Upper lobe of left lung (tissue), 6 donors: ENCODE measurements at regions not wholly inside any gene's neighbourhood (a gene's known extent, or its start where the extent isn't known, plus 50 kb on each side); places are given as distances from the start of the nearest gene placed in this dataset.

ENCODE experiments used
- ATAC-seq, 2 donors: fragments of 200-7000 bp; cut with Tn5 transposase; one replicate each; pipeline ENCODE4 v1.9.1; 2022; ENCODE audit warnings: mild to moderate bottlenecking in 2 of 2, moderate library complexity in 2 of 2; ENCODE audit not compliant: low FRiP score in 2 of 2
- DNase-seq, 2 donors: peaks; one replicate each; pipeline ENCODE4 v3.0.0-alpha.2; 2019 to 2020
- H3K27ac ChIP-seq, 4 donors: fragments of 200-600 bp; sonication (generic); one replicate each; pipeline ENCODE4 v1.5.1; 2016 to 2019
- H3K27me3 ChIP-seq, 4 donors: fragments of 200-600 bp; sonication (generic); one replicate each; pipeline ENCODE4 v1.5.1; 2017 to 2019
- H3K36me3 ChIP-seq, 4 donors: fragments of 200-600 bp; sonication (generic); one replicate each; pipeline ENCODE4 v1.5.1; 2016 to 2019
- H3K4me1 ChIP-seq, 4 donors: fragments of 200-600 bp; sonication (generic); one replicate each; pipeline ENCODE4 v1.5.1; 2018 to 2019
- H3K4me3 ChIP-seq, 4 donors: fragments of 200-600 bp; sonication (generic); one replicate each; pipeline ENCODE4 v1.5.1; 2017 to 2019; ENCODE audit warnings: mild to moderate bottlenecking in 2 of 4, moderate library complexity in 1 of 4
- H3K9me3 ChIP-seq, 4 donors: fragments of 200-600 bp; sonication (generic); one replicate each; pipeline ENCODE4 v1.5.1; 2018 to 2019
- EP300 ChIP-seq, 4 donors: sonication (generic); formaldehyde crosslinking; IDR thresholded peaks; one replicate each; pipeline ENCODE4 v1.5.1; 2017; ENCODE audit warnings: antibody characterized with exemption in 4 of 4, control low read depth in 2 of 4
- POLR2A ChIP-seq, 4 donors: fragments of 450-650 bp; IDR thresholded peaks; one replicate each; pipeline ENCODE4 v1.5.1; 2016 to 2017; ENCODE audit warnings: antibody characterized with exemption in 4 of 4, mild to moderate bottlenecking in 2 of 4
- POLR2AphosphoS5 ChIP-seq, 2 donors: sonication (generic); formaldehyde crosslinking; IDR thresholded peaks; one replicate each; pipeline ENCODE4 v1.5.1; 2017; ENCODE audit warnings: antibody characterized with exemption in 2 of 2
- WGBS, 2 donors: methylation state at CpG; one replicate each; pipeline ENCODE4 v1.1.5; 2017 to 2018; 5-methylcytosine and 5-hydroxymethylcytosine counted together
- TF ChIP-seq, protein P1 (sequence below), 6 experiments: fragments of 450-650 bp in 4 of 6; fragments of 200-600 bp in 2 of 6; sonication (generic) in 2 of 6; IDR thresholded peaks; one replicate each; pipeline ENCODE4 v1.5.1; 2016 to 2019; ENCODE audit warnings: antibody characterized with exemption in 6 of 6
- donor health status: DM: no; HTN: no; CAD: no; lungs with moderate emphysema.
- donor health status: DM: no; HTN: yes; CAD: no; lungs with severe emphysema.

DNA sequence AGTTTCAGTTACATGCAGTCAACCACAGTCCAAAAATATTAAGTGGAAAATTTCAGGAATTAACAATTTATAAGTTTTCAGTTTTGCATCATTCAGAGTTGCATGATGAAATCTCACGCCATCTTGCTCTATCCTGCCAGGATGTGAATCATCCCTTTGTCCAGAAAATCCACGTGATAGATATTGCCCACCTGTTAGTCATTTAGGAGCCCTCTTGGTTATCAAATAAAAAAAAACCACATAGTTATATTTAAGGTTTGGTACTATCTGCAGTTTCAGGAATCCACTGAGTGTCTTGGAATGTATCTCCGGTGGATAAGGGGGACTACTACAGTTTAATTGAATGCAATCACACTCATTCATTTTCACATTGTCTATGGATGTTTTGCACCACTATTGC lies 1249.0 kb upstream of the CITED2 start:
- no peak for ATAC-seq
- no peak for DNase-seq
- Histone ChIP-seq H3K36me3 (no peaks in the 10 kb centered on the region), H3K9me3 (peaks cover 2 to 10% (median 6%) of the 10 kb centered on the region in 4 donors), H3K27me3 (no peaks in the 10 kb centered on the region), H3K27ac (no peak overlapping the region), H3K4me3 (no peak overlapping the region), H3K4me1 (no peaks in the 10 kb centered on the region)
- 61 to 66% methylated on average over 3 of the region's 3 CpGs for WGBS, 2 donors
- no peak for TF ChIP-seq EP300 (IDR thresholded peaks at IDR 0.05)
- TF ChIP-seq POLR2AphosphoS5 (IDR thresholded peaks at IDR 0.05): no peak
- TF ChIP-seq, protein P1, sequence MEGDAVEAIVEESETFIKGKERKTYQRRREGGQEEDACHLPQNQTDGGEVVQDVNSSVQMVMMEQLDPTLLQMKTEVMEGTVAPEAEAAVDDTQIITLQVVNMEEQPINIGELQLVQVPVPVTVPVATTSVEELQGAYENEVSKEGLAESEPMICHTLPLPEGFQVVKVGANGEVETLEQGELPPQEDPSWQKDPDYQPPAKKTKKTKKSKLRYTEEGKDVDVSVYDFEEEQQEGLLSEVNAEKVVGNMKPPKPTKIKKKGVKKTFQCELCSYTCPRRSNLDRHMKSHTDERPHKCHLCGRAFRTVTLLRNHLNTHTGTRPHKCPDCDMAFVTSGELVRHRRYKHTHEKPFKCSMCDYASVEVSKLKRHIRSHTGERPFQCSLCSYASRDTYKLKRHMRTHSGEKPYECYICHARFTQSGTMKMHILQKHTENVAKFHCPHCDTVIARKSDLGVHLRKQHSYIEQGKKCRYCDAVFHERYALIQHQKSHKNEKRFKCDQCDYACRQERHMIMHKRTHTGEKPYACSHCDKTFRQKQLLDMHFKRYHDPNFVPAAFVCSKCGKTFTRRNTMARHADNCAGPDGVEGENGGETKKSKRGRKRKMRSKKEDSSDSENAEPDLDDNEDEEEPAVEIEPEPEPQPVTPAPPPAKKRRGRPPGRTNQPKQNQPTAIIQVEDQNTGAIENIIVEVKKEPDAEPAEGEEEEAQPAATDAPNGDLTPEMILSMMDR (IDR thresholded peaks at IDR 0.05): no peak
- TF ChIP-seq POLR2A (IDR thresholded peaks at IDR 0.05): no peak

- Histone ChIP-seq H3K27ac (no peak overlapping the region), H3K27me3 (no peaks in the 10 kb centered on the region), H3K4me1 (no peaks in the 10 kb centered on the region), H3K36me3 (no peaks in the 10 kb centered on the region), H3K9me3 (no peaks in the 10 kb centered on the region), H3K4me3 (no peak overlapping the region)
- ATAC-seq (no peak), DNase-seq (no peak)
- 81 to 100% methylated on average over 1 of the region's 1 CpG for WGBS, 2 donors
- no peak for TF ChIP-seq POLR2A (IDR thresholded peaks at IDR 0.05)
- no peak for TF ChIP-seq EP300 (IDR thresholded peaks at IDR 0.05)
- TF ChIP-seq, protein P1 (IDR thresholded peaks at IDR 0.05): no peak
- TF ChIP-seq POLR2AphosphoS5 (IDR thresholded peaks at IDR 0.05): no peak
These were observed 1246.0 kb upstream of the CITED2 start for GRCh38 chr6:140620496-140620895.

DNA sequence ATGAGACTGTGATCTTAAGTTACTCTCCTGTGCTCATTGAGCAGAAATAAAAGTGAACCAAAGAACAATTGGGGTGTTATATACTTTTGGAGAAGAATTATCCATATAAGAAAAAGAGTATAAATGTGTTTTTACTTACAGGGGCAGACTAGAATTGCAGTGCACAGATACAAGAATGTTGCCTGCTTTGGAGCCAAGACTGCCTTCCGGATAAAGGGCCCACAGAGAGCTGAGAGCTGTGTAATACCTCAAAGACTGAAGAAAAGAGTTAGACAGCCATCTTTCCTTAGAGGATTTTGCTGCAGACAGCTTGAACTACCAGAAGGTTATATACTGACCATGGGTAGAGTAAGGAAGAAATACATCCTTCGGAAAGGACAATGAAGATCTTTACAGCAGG lies 1235.5 kb upstream of the CITED2 start:
- TF ChIP-seq, protein P1 (IDR thresholded peaks at IDR 0.05): no peak
- TF ChIP-seq POLR2A (IDR thresholded peaks at IDR 0.05) (no peak), POLR2AphosphoS5 (IDR thresholded peaks at IDR 0.05) (no peak), EP300 (IDR thresholded peaks at IDR 0.05) (no peak)
- Histone ChIP-seq H3K4me3 (no peak overlapping the region), H3K27ac (no peak overlapping the region), H3K27me3 (no peaks in the 10 kb centered on the region), H3K36me3 (no peaks in the 10 kb centered on the region), H3K9me3 (no peaks in the 10 kb centered on the region), H3K4me1 (no peaks in the 10 kb centered on the region)
- ATAC-seq (no peak), DNase-seq (no peak)
- WGBS, 2 donors: 78 to 84% methylated on average over 2 of the region's 2 CpGs

- WGBS, 2 donors: 67 to 80% methylated on average over 3 of the region's 3 CpGs
- Histone ChIP-seq H3K9me3 (no peaks in the 10 kb centered on the region), H3K4me1 (no peaks in the 10 kb centered on the region), H3K4me3 (no peak overlapping the region), H3K27me3 (no peaks in the 10 kb centered on the region), H3K27ac (no peak overlapping the region), H3K36me3 (no peaks in the 10 kb centered on the region)
- no peak for ATAC-seq
- no peak for DNase-seq
- TF ChIP-seq EP300 (IDR thresholded peaks at IDR 0.05) (no peak), POLR2A (IDR thresholded peaks at IDR 0.05) (no peak)
These were observed 1234.9 kb upstream of the CITED2 start for GRCh38 chr6:140609321-140609720.

GRCh38 chr6:140604786-140605185 lies 1230.3 kb upstream of the CITED2 start:
- H3K27me3 ChIP-seq: no peaks in the 10 kb centered on the region
- no peaks in the 10 kb centered on the region for H3K4me1 ChIP-seq
- no peak overlapping the region for H3K4me3 ChIP-seq
- H3K36me3 ChIP-seq: no peaks in the 10 kb centered on the region
- DNase-seq (no peak), ATAC-seq (no peak)
- 82% methylated on average over 3 of the region's 3 CpGs for WGBS, 2 donors
- H3K27ac ChIP-seq: no peak overlapping the region
- TF ChIP-seq EP300 (IDR thresholded peaks at IDR 0.05) (no peak), POLR2A (IDR thresholded peaks at IDR 0.05) (no peak), POLR2AphosphoS5 (IDR thresholded peaks at IDR 0.05) (no peak)
- H3K9me3 ChIP-seq: no peaks in the 10 kb centered on the region

DNA sequence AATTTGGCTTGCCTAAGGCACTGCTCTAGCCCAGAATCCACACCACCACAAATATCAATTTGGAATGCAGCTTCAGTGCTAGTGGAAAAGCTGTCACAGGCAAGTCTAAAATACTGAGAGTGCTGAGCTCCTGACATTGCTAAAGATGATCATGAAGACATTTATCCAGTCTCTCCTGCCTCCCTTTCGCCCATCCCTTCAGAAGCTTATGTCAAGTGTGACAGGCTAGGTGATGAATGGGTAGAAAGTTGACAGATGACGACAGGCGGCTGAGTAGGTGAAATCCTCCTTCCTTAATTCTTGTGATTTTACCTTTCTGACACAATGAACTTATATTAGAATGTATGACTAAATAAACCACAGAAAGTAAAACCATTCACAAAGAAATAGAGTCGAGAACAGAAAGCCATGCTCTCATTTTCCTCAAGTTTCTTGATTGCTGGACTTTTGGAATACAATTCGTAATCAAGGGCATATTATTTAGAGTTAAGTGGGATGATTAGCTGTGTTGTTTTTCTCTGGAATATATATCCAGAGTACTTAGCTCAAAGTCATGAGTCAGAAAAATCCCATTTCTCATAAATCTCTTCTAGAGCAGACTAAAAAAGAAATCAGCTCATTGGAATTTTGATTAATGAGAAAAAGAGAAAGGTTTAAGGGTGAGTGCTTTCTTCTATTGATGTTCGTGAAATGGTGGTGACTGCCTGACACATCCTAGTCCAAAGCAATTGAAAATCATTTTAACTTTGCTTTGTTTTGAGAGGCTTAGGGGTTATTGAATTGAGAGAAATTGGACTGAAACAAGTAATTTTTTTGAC lies 1228.2 kb upstream of the CITED2 start:
- no peaks in the 10 kb centered on the region for H3K27me3 ChIP-seq
- no peaks in the 10 kb centered on the region for H3K4me1 ChIP-seq
- DNase-seq: no peak
- no peak overlapping the region for H3K27ac ChIP-seq
- H3K4me3 ChIP-seq: no peak overlapping the region
- no peak for ATAC-seq
- 75 to 86% methylated on average over 6 of the region's 6 CpGs for WGBS, 2 donors
- TF ChIP-seq, protein P1 (IDR thresholded peaks at IDR 0.05): no peak
- TF ChIP-seq POLR2A (IDR thresholded peaks at IDR 0.05) (no peak), EP300 (IDR thresholded peaks at IDR 0.05) (no peak), POLR2AphosphoS5 (IDR thresholded peaks at IDR 0.05) (no peak)
- H3K9me3 ChIP-seq: no peaks in the 10 kb centered on the region
- no peaks in the 10 kb centered on the region for H3K36me3 ChIP-seq
